WTC11 (cell line): ENCODE measurements at regions not wholly inside any gene's neighbourhood (a gene's known extent, or its start where the extent isn't known, plus 50 kb on each side); places are given as distances from the start of the nearest gene placed in this dataset.

Experiments used
- ATAC-seq: fragments of 200-7000 bp; cut with Tn5 transposase; 2 replicates; pipeline ENCODE4 v1.10.0; 2021; ENCODE audit warnings: mild to moderate bottlenecking, moderate library complexity
- CTCF ChIA-PET: fragments of 300-600 bp; sonication (Branson Sonifier 250); formaldehyde crosslinking; loops from one replicate; lab custom pipeline; 2021; ENCODE audit warnings: antibody characterized with exemption; lab: Charles Lee
- POLR2A ChIA-PET: fragments of 350-600 bp; sonication (Branson Sonifier 250); formaldehyde crosslinking; loops from one replicate; lab custom pipeline; 2021; ENCODE audit warnings: antibody characterized with exemption; lab: Charles Lee
- DNase-seq: peaks from one replicate; pipeline ENCODE4 v3.0.0; 2021; ENCODE audit warnings: low spot score
- H3K27ac Mint-ChIP-seq: 2 replicates; pipeline ENCODE4 v1.8.0; 2021; ENCODE audit warnings: mixed read lengths
- H3K27me3 Mint-ChIP-seq: 2 replicates; pipeline ENCODE4 v1.8.0; 2021; ENCODE audit warnings: low read depth, mild to moderate bottlenecking, moderate library complexity, mixed read lengths
- H3K36me3 Mint-ChIP-seq: 2 replicates; pipeline ENCODE4 v1.8.0; 2021; ENCODE audit warnings: mixed read lengths
- H3K4me1 Mint-ChIP-seq: 2 replicates; pipeline ENCODE4 v1.8.0; 2022; ENCODE audit warnings: mixed read lengths
- H3K4me3 Mint-ChIP-seq: 2 replicates; pipeline ENCODE4 v1.8.0; 2021; ENCODE audit warnings: mild to moderate bottlenecking, moderate library complexity, mixed read lengths
- H3K9me3 Mint-ChIP-seq: 2 replicates; pipeline ENCODE4 v1.8.0; 2021; ENCODE audit warnings: mixed read lengths
- AR ChIP-seq: fragments of 250-450 bp; sonication (Bioruptor Pico); IDR thresholded peaks from 2 replicates; pipeline ENCODE4 v1.9.0; 2021; ENCODE audit warnings: mild to moderate bottlenecking
- ATF2 ChIP-seq: sonication (generic); formaldehyde crosslinking; IDR thresholded peaks from 2 replicates; pipeline ENCODE4 v1.8.1; 2022; ENCODE audit warnings: low read depth, missing genetic modification reagents, borderline replicate concordance
- CBFB ChIP-seq: sonication (generic); formaldehyde crosslinking; IDR thresholded peaks from 2 replicates; pipeline ENCODE4 v1.8.1; 2022; ENCODE audit warnings: mild to moderate bottlenecking, low read depth, missing genetic modification reagents
- E2F1 ChIP-seq: sonication (generic); formaldehyde crosslinking; IDR thresholded peaks from 2 replicates; pipeline ENCODE4 v1.8.0; 2022; ENCODE audit warnings: mild to moderate bottlenecking, missing genetic modification reagents
- E2F5 ChIP-seq: sonication (generic); formaldehyde crosslinking; IDR thresholded peaks from 2 replicates; pipeline ENCODE4 v1.8.1; 2022; ENCODE audit warnings: mild to moderate bottlenecking, moderate library complexity, missing genetic modification reagents
- EMX1 ChIP-seq: fragments of 250-450 bp; sonication (Bioruptor Pico); IDR thresholded peaks from 2 replicates; pipeline ENCODE4 v1.8.0; 2021; ENCODE audit warnings: mild to moderate bottlenecking
- FOXP1 ChIP-seq: sonication (generic); formaldehyde crosslinking; IDR thresholded peaks from 2 replicates; pipeline ENCODE4 v1.8.0; 2022; ENCODE audit warnings: missing genetic modification reagents, mild to moderate bottlenecking, moderate library complexity, borderline replicate concordance
- HMGA2 ChIP-seq: fragments of 250-450 bp; sonication (Bioruptor Pico); IDR thresholded peaks from 2 replicates; pipeline ENCODE4 v1.4.0; 2021; ENCODE audit warnings: mild to moderate bottlenecking, moderate library complexity
- MLX ChIP-seq: sonication (generic); formaldehyde crosslinking; IDR thresholded peaks from 2 replicates; pipeline ENCODE4 v1.8.1; 2023; ENCODE audit warnings: mild to moderate bottlenecking, missing genetic modification reagents, moderate library complexity
- NFATC4 ChIP-seq: fragments of 250-450 bp; sonication (Bioruptor Pico); IDR thresholded peaks from 2 replicates; pipeline ENCODE4 v1.9.0; 2021; ENCODE audit warnings: mild to moderate bottlenecking
- RORB ChIP-seq: fragments of 250-450 bp; sonication (Bioruptor Pico); IDR thresholded peaks from 2 replicates; pipeline ENCODE4 v1.9.0; 2021; ENCODE audit warnings: mild to moderate bottlenecking
- TP53 ChIP-seq: sonication (generic); formaldehyde crosslinking; IDR thresholded peaks from 2 replicates; pipeline ENCODE4 v1.8.1; 2023; ENCODE audit warnings: mild to moderate bottlenecking, missing genetic modification reagents
- ZNF317 ChIP-seq: sonication (generic); formaldehyde crosslinking; IDR thresholded peaks from 2 replicates; pipeline ENCODE4 v1.8.1; 2023; ENCODE audit warnings: low read depth, mild to moderate bottlenecking, moderate library complexity, missing genetic modification reagents, borderline replicate concordance
- ZNF396 ChIP-seq: fragments of 250-450 bp; sonication (Bioruptor Pico); IDR thresholded peaks from 2 replicates; pipeline ENCODE4 v1.8.0; 2021; ENCODE audit warnings: mild to moderate bottlenecking, moderate library complexity, borderline replicate concordance
- TF ChIP-seq, protein P1 (sequence below): sonication (generic); formaldehyde crosslinking; IDR thresholded peaks from 2 replicates; pipeline ENCODE4 v1.8.0; 2023; ENCODE audit warnings: missing genetic modification reagents, mild to moderate bottlenecking, borderline replicate concordance

GRCh38 chr6:93731306-93731705 is 311.9 kb upstream of the EPHA7 start:
- peaks cover 3% of the 10 kb centered on the region; the same call in 1 of the 2 replicates for H3K9me3 Mint-ChIP-seq
- ChIA-PET POLR2A (no interaction called here), CTCF (no interaction called here)
- TF ChIP-seq ZNF396 (CRISPR knock-in tag), result no peak
- no peak for TF ChIP-seq HMGA2
- TF ChIP-seq AR (CRISPR knock-in tag), result no peak
- no peak for TF ChIP-seq ATF2 (CRISPR knock-in tag)
- no peak for TF ChIP-seq RORB (CRISPR knock-in tag)
- TF ChIP-seq NFATC4 (CRISPR knock-in tag), result no peak
- TF ChIP-seq EMX1 (CRISPR knock-in tag), result no peak
- TF ChIP-seq FOXP1 (CRISPR knock-in tag), result no peak
- no peak for TF ChIP-seq ZNF317
- TF ChIP-seq E2F1, result no peak
- no peak for TF ChIP-seq CBFB (CRISPR knock-in tag)
- TF ChIP-seq MLX (CRISPR knock-in tag), result no peak
- no peak for TF ChIP-seq TP53 (CRISPR knock-in tag)
- no peak for TF ChIP-seq E2F5 (CRISPR knock-in tag)
- TF ChIP-seq, protein P1, sequence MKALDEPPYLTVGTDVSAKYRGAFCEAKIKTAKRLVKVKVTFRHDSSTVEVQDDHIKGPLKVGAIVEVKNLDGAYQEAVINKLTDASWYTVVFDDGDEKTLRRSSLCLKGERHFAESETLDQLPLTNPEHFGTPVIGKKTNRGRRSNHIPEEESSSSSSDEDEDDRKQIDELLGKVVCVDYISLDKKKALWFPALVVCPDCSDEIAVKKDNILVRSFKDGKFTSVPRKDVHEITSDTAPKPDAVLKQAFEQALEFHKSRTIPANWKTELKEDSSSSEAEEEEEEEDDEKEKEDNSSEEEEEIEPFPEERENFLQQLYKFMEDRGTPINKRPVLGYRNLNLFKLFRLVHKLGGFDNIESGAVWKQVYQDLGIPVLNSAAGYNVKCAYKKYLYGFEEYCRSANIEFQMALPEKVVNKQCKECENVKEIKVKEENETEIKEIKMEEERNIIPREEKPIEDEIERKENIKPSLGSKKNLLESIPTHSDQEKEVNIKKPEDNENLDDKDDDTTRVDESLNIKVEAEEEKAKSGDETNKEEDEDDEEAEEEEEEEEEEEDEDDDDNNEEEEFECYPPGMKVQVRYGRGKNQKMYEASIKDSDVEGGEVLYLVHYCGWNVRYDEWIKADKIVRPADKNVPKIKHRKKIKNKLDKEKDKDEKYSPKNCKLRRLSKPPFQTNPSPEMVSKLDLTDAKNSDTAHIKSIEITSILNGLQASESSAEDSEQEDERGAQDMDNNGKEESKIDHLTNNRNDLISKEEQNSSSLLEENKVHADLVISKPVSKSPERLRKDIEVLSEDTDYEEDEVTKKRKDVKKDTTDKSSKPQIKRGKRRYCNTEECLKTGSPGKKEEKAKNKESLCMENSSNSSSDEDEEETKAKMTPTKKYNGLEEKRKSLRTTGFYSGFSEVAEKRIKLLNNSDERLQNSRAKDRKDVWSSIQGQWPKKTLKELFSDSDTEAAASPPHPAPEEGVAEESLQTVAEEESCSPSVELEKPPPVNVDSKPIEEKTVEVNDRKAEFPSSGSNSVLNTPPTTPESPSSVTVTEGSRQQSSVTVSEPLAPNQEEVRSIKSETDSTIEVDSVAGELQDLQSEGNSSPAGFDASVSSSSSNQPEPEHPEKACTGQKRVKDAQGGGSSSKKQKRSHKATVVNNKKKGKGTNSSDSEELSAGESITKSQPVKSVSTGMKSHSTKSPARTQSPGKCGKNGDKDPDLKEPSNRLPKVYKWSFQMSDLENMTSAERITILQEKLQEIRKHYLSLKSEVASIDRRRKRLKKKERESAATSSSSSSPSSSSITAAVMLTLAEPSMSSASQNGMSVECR (CRISPR knock-in tag), result no peak
- H3K4me1 Mint-ChIP-seq, result peaks cover 49% of the 10 kb centered on the region
- no peak overlapping the region for H3K4me3 Mint-ChIP-seq
- no peak for DNase-seq
- no peak for ATAC-seq
- H3K27me3 Mint-ChIP-seq, result no peaks in the 10 kb centered on the region
- H3K27ac Mint-ChIP-seq, result no peak overlapping the region
- no peaks in the 10 kb centered on the region for H3K36me3 Mint-ChIP-seq
